Adrenal gland (tissue), 9 donors: ENCODE measurements at regions not wholly inside any gene's neighbourhood (a gene's known extent, or its start where the extent isn't known, plus 50 kb on each side); places are given as distances from the start of the nearest gene placed in this dataset.

Experiments
- DNase-seq, 7 donors: peaks; one replicate each; pipeline ENCODE4 v3.0.0-alpha.2; 2019 to 2020
- H3K27ac ChIP-seq, 5 donors: fragments of 200-600 bp; sonication (generic) in 4 of 5; 1 replicate in 3 of 5; 2 replicates in 2 of 5; pipeline versions ENCODE4 v1.5.1 to v1.8.0; 2016 to 2020; ENCODE audit warnings: mild to moderate bottlenecking in 1 of 5
- H3K27me3 ChIP-seq: fragments of 200-600 bp; 2 replicates; pipeline ENCODE4 v1.8.0; 2021
- H3K36me3 ChIP-seq, 2 donors: fragments of 200-600 bp; replicated peaks in 1 of 2; 1 replicate in 1 of 2; 2 replicates in 1 of 2; pipeline versions ENCODE4 v1.5.1 to v1.8.0; 2018 to 2022
- H3K4me1 ChIP-seq, 2 donors: fragments of 200-600 bp; replicated peaks in 1 of 2; 1 replicate in 1 of 2; 2 replicates in 1 of 2; pipeline versions ENCODE4 v1.5.1 to v1.8.0; 2018 to 2021
- H3K4me3 ChIP-seq, 4 donors: fragments of 200-600 bp; sonication (generic) in 3 of 4; one replicate each; pipeline ENCODE4 v1.5.1; 2016 to 2018
- H3K9me3 ChIP-seq, 3 donors: fragments of 200-600 bp; sonication (generic) in 1 of 3; replicated peaks in 1 of 3; 1 replicate in 2 of 3; 2 replicates in 1 of 3; pipeline versions ENCODE4 v1.5.1 to v1.8.0; 2016 to 2021
- CTCF ChIP-seq, 6 experiments: fragments of 450-650 bp in 4 of 6; fragments of 200-600 bp in 2 of 6; sonication (generic) in 1 of 6; IDR thresholded peaks; 1 replicate in 5 of 6; 2 replicates in 1 of 6; pipeline versions ENCODE4 v1.5.1 to v1.8.0; 2016 to 2021; ENCODE audit warnings: antibody characterized with exemption in 6 of 6, mild to moderate bottlenecking in 2 of 6, moderate library complexity in 1 of 6
- POLR2A ChIP-seq, 2 donors: fragments of 450-650 bp; IDR thresholded peaks; one replicate each; pipeline ENCODE4 v1.6.1; 2017; ENCODE audit warnings: antibody characterized with exemption in 2 of 2, mild to moderate bottlenecking in 2 of 2, moderate library complexity in 1 of 2
- WGBS, 4 donors: extraction: QIAGEN DNeasy Blood & Tissue Kit in 2 of 4; methylation state at CpG; one replicate each; pipeline versions ENCODE4 v1.1.5 to v1.1.7; 2013 to 2017; 5-methylcytosine and 5-hydroxymethylcytosine counted together
- intact Hi-C, 2 donors: fragments of 100-400 bp; cut with DNase I; formaldehyde crosslinking; loops; one replicate each; pipeline versions ENCODE4 v1.14.1 to v1.15.0; 2022 to 2023
- donor health status: healthy with polysubstance abuse.
- donor health status: Bipolar disorder and iron deficiency.
- donor health status: DM: yes; HTN: yes; CAD: no.
- donor health status: DM: no; HTN: no; CAD: no.
- donor health status: DM: no; HTN: no; CAD: no.

DNA sequence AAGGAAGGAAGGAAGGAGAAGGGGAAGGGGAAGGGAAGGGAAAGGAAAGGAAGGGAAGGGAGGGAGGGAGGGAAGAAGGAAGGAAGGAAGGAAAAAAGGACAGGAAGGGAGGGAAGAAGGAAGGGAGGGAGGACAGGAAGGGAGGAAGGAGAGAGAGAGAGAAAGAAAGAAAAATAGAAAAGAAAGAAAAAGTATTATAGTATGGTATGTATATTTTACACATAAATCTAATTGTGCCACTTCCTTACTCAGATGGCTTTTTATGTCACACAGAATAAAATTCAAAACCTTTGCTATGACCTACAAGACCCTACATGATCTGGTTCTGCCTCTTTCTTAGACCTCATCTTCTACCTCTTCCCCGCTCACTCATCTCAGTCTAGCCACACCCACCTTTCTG, 1016.9 kb upstream of the AUTS2 start:
- WGBS, 4 donors, result 76 to 96% (median 93%) methylated on average over 1 of the region's 1 CpG
- no peak for DNase-seq

GRCh38 chr7:68587599-68587998, 1010.7 kb upstream of the AUTS2 start:
- H3K4me3 ChIP-seq, result no peak overlapping the region
- no peaks in the 10 kb centered on the region for H3K4me1 ChIP-seq
- H3K9me3 ChIP-seq, result no peaks in the 10 kb centered on the region
- no peaks in the 10 kb centered on the region for H3K36me3 ChIP-seq
- H3K27ac ChIP-seq, result no peak overlapping the region
- intact Hi-C loops, result no loop called here
- DNase-seq, result no peak
- WGBS, 4 donors, result 46 to 69% (median 65%) methylated on average over 4 of the region's 4 CpGs
- TF ChIP-seq CTCF (IDR thresholded peaks at IDR 0.05) (no peak), POLR2A (IDR thresholded peaks at IDR 0.05) (no peak)
- no peaks in the 10 kb centered on the region for H3K27me3 ChIP-seq

More for the DNA sequence above, 1016.9 kb upstream of the AUTS2 start:
- H3K4me1 ChIP-seq, result no peaks in the 10 kb centered on the region
- H3K36me3 ChIP-seq, result no peaks in the 10 kb centered on the region
- no peak overlapping the region for H3K27ac ChIP-seq
- TF ChIP-seq POLR2A (IDR thresholded peaks at IDR 0.05) (no peak), CTCF (IDR thresholded peaks at IDR 0.05) (no peak)
- no peaks in the 10 kb centered on the region for H3K9me3 ChIP-seq
- intact Hi-C loops, result no loop called here
- no peaks in the 10 kb centered on the region for H3K27me3 ChIP-seq
- no peak overlapping the region for H3K4me3 ChIP-seq

GRCh38 chr7:68601826-68602225, 996.4 kb upstream of the AUTS2 start:
- WGBS, 4 donors, result 36 to 54% (median 49%) methylated on average over 4 of the region's 4 CpGs
- no peaks in the 10 kb centered on the region for H3K36me3 ChIP-seq

GRCh38 chr7:68604541-68604940, 993.7 kb upstream of the AUTS2 start:
- Histone ChIP-seq H3K36me3 (no peaks in the 10 kb centered on the region), H3K27me3 (no peaks in the 10 kb centered on the region), H3K9me3 (peaks cover 0 to 16% (median 0%) of the 10 kb centered on the region in 3 donors), H3K27ac (no peak overlapping the region), H3K4me1 (no peaks in the 10 kb centered on the region), H3K4me3 (no peak overlapping the region)
- no peak for DNase-seq
- no peak for TF ChIP-seq POLR2A (IDR thresholded peaks at IDR 0.05)
- no peak for TF ChIP-seq CTCF (IDR thresholded peaks at IDR 0.05)
- 23 to 57% (median 38%) methylated on average over 1 of the region's 1 CpG for WGBS, 4 donors
- intact Hi-C loops, result no loop called here

More at GRCh38 chr7:68601826-68602225, 996.4 kb upstream of the AUTS2 start:
- TF ChIP-seq CTCF (IDR thresholded peaks at IDR 0.05), result no peak
- TF ChIP-seq POLR2A (IDR thresholded peaks at IDR 0.05), result no peak
- peak in 2 of 7 donors; percentile 15 to 22 for DNase-seq
- H3K27ac ChIP-seq, result no peak overlapping the region
- intact Hi-C loops, result no loop called here
- H3K4me1 ChIP-seq, result no peaks in the 10 kb centered on the region
- no peak overlapping the region for H3K4me3 ChIP-seq
- no peaks in the 10 kb centered on the region for H3K27me3 ChIP-seq
- H3K9me3 ChIP-seq, result no peaks in the 10 kb centered on the region
